ENCODE measurements at regions not wholly inside any gene's neighbourhood (a gene's known extent, or its start where the extent isn't known, plus 50 kb on each side); places are given as distances from the start of the nearest gene placed in this dataset.

GRCh38 chr10:81116201-81116600 lies 578.5 kb downstream of the SH2D4B start:
- TF ChIP-seq, protein P1, sequence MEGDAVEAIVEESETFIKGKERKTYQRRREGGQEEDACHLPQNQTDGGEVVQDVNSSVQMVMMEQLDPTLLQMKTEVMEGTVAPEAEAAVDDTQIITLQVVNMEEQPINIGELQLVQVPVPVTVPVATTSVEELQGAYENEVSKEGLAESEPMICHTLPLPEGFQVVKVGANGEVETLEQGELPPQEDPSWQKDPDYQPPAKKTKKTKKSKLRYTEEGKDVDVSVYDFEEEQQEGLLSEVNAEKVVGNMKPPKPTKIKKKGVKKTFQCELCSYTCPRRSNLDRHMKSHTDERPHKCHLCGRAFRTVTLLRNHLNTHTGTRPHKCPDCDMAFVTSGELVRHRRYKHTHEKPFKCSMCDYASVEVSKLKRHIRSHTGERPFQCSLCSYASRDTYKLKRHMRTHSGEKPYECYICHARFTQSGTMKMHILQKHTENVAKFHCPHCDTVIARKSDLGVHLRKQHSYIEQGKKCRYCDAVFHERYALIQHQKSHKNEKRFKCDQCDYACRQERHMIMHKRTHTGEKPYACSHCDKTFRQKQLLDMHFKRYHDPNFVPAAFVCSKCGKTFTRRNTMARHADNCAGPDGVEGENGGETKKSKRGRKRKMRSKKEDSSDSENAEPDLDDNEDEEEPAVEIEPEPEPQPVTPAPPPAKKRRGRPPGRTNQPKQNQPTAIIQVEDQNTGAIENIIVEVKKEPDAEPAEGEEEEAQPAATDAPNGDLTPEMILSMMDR (IDR thresholded peaks at IDR 0.05), result no peak
- H3K4me1 ChIP-seq, result no peaks in the 10 kb centered on the region
- no peak overlapping the region for H3K9ac ChIP-seq
- no peak overlapping the region for H2AFZ ChIP-seq
- no peaks in the 10 kb centered on the region for H3K27me3 ChIP-seq (ENCODE audit: control insufficient read depth, insufficient read depth, low read length)
- H3K36me3 ChIP-seq (ENCODE audit: control insufficient read depth, insufficient read depth, low read length), result no peaks in the 10 kb centered on the region
- H3K4me3 ChIP-seq (ENCODE audit: low read depth, low read length), result no peak overlapping the region
- no peak overlapping the region for H3K4me2 ChIP-seq (ENCODE audit: low read length)
- no peaks in the 10 kb centered on the region for H3K9me3 ChIP-seq (ENCODE audit: control insufficient read depth, low read length)
- no peak overlapping the region for H3K27ac ChIP-seq
- H3K79me2 ChIP-seq, result no peaks in the 10 kb centered on the region

- no peaks in the 10 kb centered on the region for H3K9me3 ChIP-seq (ENCODE audit: control insufficient read depth, low read length)
- no peaks in the 10 kb centered on the region for H3K79me2 ChIP-seq
- no peak overlapping the region for H3K4me2 ChIP-seq (ENCODE audit: low read length)
- no peak overlapping the region for H3K9ac ChIP-seq
- no peaks in the 10 kb centered on the region for H3K27me3 ChIP-seq (ENCODE audit: control insufficient read depth, insufficient read depth, low read length)
- H3K4me3 ChIP-seq (ENCODE audit: low read depth, low read length), result no peak overlapping the region
- no peak overlapping the region for H2AFZ ChIP-seq
- no peaks in the 10 kb centered on the region for H3K36me3 ChIP-seq (ENCODE audit: control insufficient read depth, insufficient read depth, low read length)
- TF ChIP-seq, protein P1 (IDR thresholded peaks at IDR 0.05), result no peak
- no peak overlapping the region for H3K27ac ChIP-seq
- no peaks in the 10 kb centered on the region for H3K4me1 ChIP-seq
Observed at GRCh38 chr10:81116990-81117389, 579.3 kb downstream of the SH2D4B start.

- no peaks in the 10 kb centered on the region for H3K4me1 ChIP-seq
- H3K4me3 ChIP-seq (ENCODE audit: low read depth, low read length), result no peak overlapping the region
- H3K79me2 ChIP-seq, result no peaks in the 10 kb centered on the region
- no peaks in the 10 kb centered on the region for H3K36me3 ChIP-seq (ENCODE audit: control insufficient read depth, insufficient read depth, low read length)
- TF ChIP-seq, protein P1 (IDR thresholded peaks at IDR 0.05), result no peak
- H2AFZ ChIP-seq, result no peak overlapping the region
- no peak overlapping the region for H3K4me2 ChIP-seq (ENCODE audit: low read length)
- no peaks in the 10 kb centered on the region for H3K9me3 ChIP-seq (ENCODE audit: control insufficient read depth, low read length)
- no peak overlapping the region for H3K27ac ChIP-seq
- H3K27me3 ChIP-seq (ENCODE audit: control insufficient read depth, insufficient read depth, low read length), result no peaks in the 10 kb centered on the region
- no peak overlapping the region for H3K9ac ChIP-seq
Observed at GRCh38 chr10:81127931-81128330, 590.2 kb downstream of the SH2D4B start.

DNA sequence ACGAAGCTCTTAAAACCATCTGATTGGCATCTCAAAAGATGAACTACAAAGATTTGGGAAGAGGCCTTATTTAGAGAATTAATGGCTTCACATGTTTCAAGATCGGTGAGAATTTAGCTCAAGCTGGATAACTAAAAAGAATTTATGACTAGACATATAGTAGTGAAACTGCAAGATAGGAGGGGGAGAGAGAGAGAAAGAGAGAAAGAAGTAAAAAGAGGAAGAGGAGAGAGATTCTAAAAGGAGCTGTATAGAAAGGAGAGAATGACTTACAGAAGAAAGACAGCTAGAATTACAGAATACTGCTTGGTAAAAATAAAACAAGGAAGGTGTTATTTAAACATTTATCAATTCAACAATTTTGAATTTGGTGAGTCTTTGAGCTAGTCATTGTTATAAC lies 592.3 kb downstream of the SH2D4B start:
- Histone ChIP-seq H3K9me3 (ENCODE audit: control insufficient read depth, low read length) (no peaks in the 10 kb centered on the region), H2AFZ (no peak overlapping the region), H3K79me2 (no peaks in the 10 kb centered on the region), H3K27ac (no peak overlapping the region), H3K4me3 (ENCODE audit: low read depth, low read length) (no peak overlapping the region), H3K9ac (no peak overlapping the region), H3K4me2 (ENCODE audit: low read length) (no peak overlapping the region), H3K27me3 (ENCODE audit: control insufficient read depth, insufficient read depth, low read length) (no peaks in the 10 kb centered on the region), H3K4me1 (no peaks in the 10 kb centered on the region), H3K36me3 (ENCODE audit: control insufficient read depth, insufficient read depth, low read length) (no peaks in the 10 kb centered on the region)
- TF ChIP-seq, protein P1 (IDR thresholded peaks at IDR 0.05), result no peak

GRCh38 chr10:81135851-81136250 lies 598.1 kb downstream of the SH2D4B start:
- H3K9ac ChIP-seq, result no peak overlapping the region
- no peak overlapping the region for H3K4me2 ChIP-seq (ENCODE audit: low read length)
- H2AFZ ChIP-seq, result no peak overlapping the region
- no peaks in the 10 kb centered on the region for H3K36me3 ChIP-seq (ENCODE audit: control insufficient read depth, insufficient read depth, low read length)
- H3K79me2 ChIP-seq, result no peaks in the 10 kb centered on the region
- H3K27me3 ChIP-seq (ENCODE audit: control insufficient read depth, insufficient read depth, low read length), result no peaks in the 10 kb centered on the region
- no peak overlapping the region for H3K4me3 ChIP-seq (ENCODE audit: low read depth, low read length)
- TF ChIP-seq, protein P1 (IDR thresholded peaks at IDR 0.05), result no peak
- no peaks in the 10 kb centered on the region for H3K9me3 ChIP-seq (ENCODE audit: control insufficient read depth, low read length)
- H3K27ac ChIP-seq, result no peak overlapping the region
- H3K4me1 ChIP-seq, result no peaks in the 10 kb centered on the region
